Mesendoderm (in vitro differentiated cells): ENCODE measurements at regions not wholly inside any gene's neighbourhood (a gene's known extent, or its start where the extent isn't known, plus 50 kb on each side); places are given as distances from the start of the nearest gene placed in this dataset. TPM values are rescaled to one million over a fixed set of nuclear protein-coding genes. Genes with fewer than 3 reads are reported as not detected.
"Not testable (repeated sequence)": the region's sequence is repeated elsewhere in the genome, so short reads cannot be mapped to it uniquely, and the experiment has no call there.

Experiments
- DNase-seq: peaks from one replicate; pipeline ENCODE4 v3.0.0; 2013
- H2AK5ac ChIP-seq: 2 replicates; pipeline ENCODE4 v1.6.1; 2013; ENCODE audit warnings: low read length, inconsistent platforms
- H2BK120ac ChIP-seq: 2 replicates; pipeline ENCODE4 v1.6.1; 2013; ENCODE audit warnings: low read depth, mild to moderate bottlenecking, low read length, moderate library complexity, mixed read lengths
- H2BK15ac ChIP-seq: replicated peaks from 2 replicates; pipeline ENCODE4 v1.6.1; 2013; ENCODE audit warnings: low read depth, mild to moderate bottlenecking, moderate library complexity
- H2BK5ac ChIP-seq: 2 replicates; pipeline ENCODE4 v1.6.1; 2013; ENCODE audit warnings: low read length, inconsistent platforms
- H3K18ac ChIP-seq: 2 replicates; pipeline ENCODE4 v1.6.1; 2013; ENCODE audit warnings: mild to moderate bottlenecking, low read length, mixed read lengths
- H3K23ac ChIP-seq: one replicate; pipeline ENCODE4 v1.6.1; 2013; ENCODE audit warnings: low read length
- H3K27ac ChIP-seq: 2 replicates; pipeline ENCODE4 v1.5.1; 2013; ENCODE audit warnings: low read depth, mild to moderate bottlenecking, inconsistent platforms, low read length, moderate library complexity
- H3K27me3 ChIP-seq: 2 replicates; pipeline ENCODE4 v1.6.1; 2013; ENCODE audit warnings: low read length, control low read depth, mild to moderate bottlenecking, inconsistent platforms; ENCODE audit not compliant: insufficient read depth, poor library complexity
- H3K36me3 ChIP-seq: 2 replicates; pipeline ENCODE4 v1.6.1; 2013; ENCODE audit warnings: low read length, inconsistent platforms; ENCODE audit not compliant: control insufficient read depth, insufficient read depth
- H3K4ac ChIP-seq: one replicate; pipeline ENCODE4 v1.6.1; 2013; ENCODE audit warnings: low read depth, mild to moderate bottlenecking, low read length, moderate library complexity
- H3K4me1 ChIP-seq: 2 replicates; pipeline ENCODE4 v1.6.1; 2013; ENCODE audit warnings: low read depth, low read length, inconsistent platforms; ENCODE audit not compliant: control insufficient read depth
- H3K4me2 ChIP-seq: 2 replicates; pipeline ENCODE4 v1.6.1; 2013; ENCODE audit warnings: low read length
- H3K4me3 ChIP-seq: 2 replicates; pipeline ENCODE4 v1.5.1; 2013; ENCODE audit warnings: mild to moderate bottlenecking, low read length
- H3K56ac ChIP-seq: one replicate; pipeline ENCODE4 v1.6.1; 2013; ENCODE audit warnings: low read length
- H3K79me1 ChIP-seq: 2 replicates; pipeline ENCODE4 v1.6.1; 2013; ENCODE audit warnings: low read length, inconsistent platforms
- H3K79me2 ChIP-seq: 2 replicates; pipeline ENCODE4 v1.6.1; 2013; ENCODE audit warnings: mild to moderate bottlenecking, low read length; ENCODE audit not compliant: control insufficient read depth, insufficient read depth
- H3K9ac ChIP-seq: 2 replicates; pipeline ENCODE4 v1.6.1; 2013; ENCODE audit warnings: low read length, inconsistent platforms
- H4K5ac ChIP-seq: one replicate; pipeline ENCODE4 v1.6.1; 2013; ENCODE audit warnings: low read length
- H4K8ac ChIP-seq: one replicate; pipeline ENCODE4 v1.6.1; 2013; ENCODE audit warnings: low read depth, mild to moderate bottlenecking, control low read depth, low read length, moderate library complexity
- WGBS: extraction: QIAGEN DNeasy Blood & Tissue Kit; methylation state at CpG from one replicate; pipeline ENCODE4 v1.1.7; 2013; ENCODE audit warnings: low lambda C conversion rate, missing lambda C conversion rate; ENCODE audit not compliant: insufficient coverage; ENCODE audit errors: extremely low coverage; 5-methylcytosine and 5-hydroxymethylcytosine counted together
- small RNA-seq: library from polyadenylated mRNA; stranded (forward); fragments of <200 nt; extraction: miRNeasy Mini kit (QIAGEN cat#:217004); gene quantifications from one replicate; pipeline ENCODE3, GENCODE V24; 2013; ENCODE audit not compliant: insufficient read depth

DNA sequence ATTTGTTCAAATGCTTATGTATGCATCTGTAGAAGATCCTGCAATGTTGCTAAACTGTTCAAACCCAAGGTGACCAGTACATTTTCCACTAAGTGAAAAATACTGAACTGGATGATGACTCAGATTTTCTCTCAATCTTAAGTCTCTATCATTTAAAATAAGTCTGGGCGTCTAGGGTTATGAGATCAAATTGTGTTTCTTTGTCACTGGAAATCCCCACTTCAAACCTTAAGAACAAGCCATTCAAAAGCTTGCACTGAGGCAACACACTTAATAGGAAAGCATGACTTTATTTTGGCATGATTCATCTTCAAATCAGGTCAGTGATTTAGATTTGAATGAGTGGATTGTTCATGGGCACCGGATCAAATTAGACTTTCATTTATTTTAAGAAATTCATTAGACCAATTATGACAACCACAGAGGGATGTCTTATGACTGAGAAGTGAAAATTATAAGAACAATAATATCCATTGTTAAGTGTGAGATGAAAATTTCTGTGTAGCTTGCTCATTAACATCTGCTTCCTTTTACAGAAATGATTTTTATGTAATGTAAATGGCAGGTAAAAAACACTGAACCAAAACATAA is 203.6 kb downstream of the ANKRD30BL start:
- not testable (repeated sequence) for H2BK5ac ChIP-seq, H3K56ac ChIP-seq, H3K27me3 ChIP-seq, H3K9ac ChIP-seq, H4K8ac ChIP-seq, DNase-seq, H3K4me3 ChIP-seq, H3K36me3 ChIP-seq, H3K18ac ChIP-seq, H3K79me1 ChIP-seq, H3K23ac ChIP-seq, H4K5ac ChIP-seq, H3K4ac ChIP-seq, H3K4me1 ChIP-seq, H3K4me2 ChIP-seq, H2AK5ac ChIP-seq, H2BK120ac ChIP-seq, H2BK15ac ChIP-seq, H3K27ac ChIP-seq, H3K79me2 ChIP-seq
- WGBS, result no CpG with 5 or more reads among the region's 2 CpGs

DNA sequence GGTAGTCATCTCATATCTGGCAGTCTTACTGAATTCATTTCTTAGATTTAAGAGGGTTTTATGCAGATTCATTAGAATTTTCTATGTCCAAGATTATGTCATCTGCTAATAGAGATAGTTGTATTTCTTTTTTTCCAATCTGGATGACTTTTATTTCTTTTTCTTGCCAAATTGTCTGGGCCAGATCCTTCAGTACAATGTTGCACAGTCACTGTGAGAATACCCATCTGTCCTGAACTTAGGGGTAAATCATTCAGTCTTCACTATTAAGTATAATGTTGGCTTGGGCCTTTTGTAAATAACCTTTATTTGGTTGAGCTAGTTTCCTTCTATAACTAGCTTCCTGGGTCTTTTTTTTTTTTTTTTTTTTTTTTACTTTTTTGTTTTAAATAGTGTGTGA is 213.1 kb downstream of the ANKRD30BL start:
- not testable (repeated sequence) for H2BK5ac ChIP-seq, H3K56ac ChIP-seq, H2BK120ac ChIP-seq, H4K8ac ChIP-seq, H4K5ac ChIP-seq, H3K9ac ChIP-seq, H3K18ac ChIP-seq, H3K27me3 ChIP-seq, H3K27ac ChIP-seq, DNase-seq, H3K79me2 ChIP-seq, H3K4me1 ChIP-seq, H3K23ac ChIP-seq, H2BK15ac ChIP-seq, H3K79me1 ChIP-seq, H3K4me2 ChIP-seq, H3K4ac ChIP-seq, H2AK5ac ChIP-seq, H3K36me3 ChIP-seq, H3K4me3 ChIP-seq

DNA sequence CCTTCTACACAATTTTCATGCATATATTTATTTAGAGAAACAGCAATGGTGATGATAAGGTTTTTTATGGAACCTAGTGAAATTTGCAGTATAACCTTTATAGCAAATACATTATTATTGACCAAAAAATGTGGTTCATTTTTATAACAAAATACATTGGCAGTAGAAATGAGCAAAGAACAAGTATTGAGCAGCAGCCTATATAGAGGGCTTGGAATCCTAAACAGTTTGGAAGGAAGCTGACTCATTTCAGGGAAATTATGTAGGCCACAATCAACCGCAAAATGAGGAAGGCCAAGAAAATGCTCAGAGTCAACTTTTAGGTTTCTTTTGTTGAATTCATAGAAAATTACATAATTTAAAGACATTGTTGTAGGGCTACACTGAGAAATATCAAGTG is 238.5 kb downstream of the ANKRD30BL start:
- H3K27me3 ChIP-seq, H4K5ac ChIP-seq, DNase-seq, H3K79me2 ChIP-seq, H4K8ac ChIP-seq, H2BK120ac ChIP-seq, H3K36me3 ChIP-seq, H3K23ac ChIP-seq, H2BK15ac ChIP-seq, H3K4me1 ChIP-seq, H3K4me2 ChIP-seq, H3K56ac ChIP-seq, H2BK5ac ChIP-seq, H3K79me1 ChIP-seq, H2AK5ac ChIP-seq, H3K18ac ChIP-seq, H3K4ac ChIP-seq, H3K27ac ChIP-seq, H3K4me3 ChIP-seq, H3K9ac ChIP-seq: not testable (repeated sequence)
- no CpG with 5 or more reads among the region's 1 CpG for WGBS

DNA sequence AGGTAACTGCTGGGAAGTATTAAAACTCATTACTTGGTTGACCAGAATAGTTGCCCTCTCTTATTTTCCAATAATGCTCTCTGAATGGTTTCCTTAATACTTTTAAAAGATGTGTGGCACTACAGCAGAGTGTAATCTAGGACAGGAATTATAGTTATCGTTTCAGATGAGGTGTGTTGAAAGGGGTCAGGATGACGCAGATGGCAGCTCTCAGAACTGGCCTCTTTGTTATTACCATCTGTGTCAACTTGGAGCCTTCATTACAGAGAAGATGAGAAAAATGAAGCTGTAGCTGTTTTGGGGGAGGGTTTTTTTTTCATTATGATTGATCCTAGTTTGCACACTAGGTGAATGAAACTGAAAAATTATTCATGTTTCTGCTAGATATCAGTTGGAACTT is 238.9 kb downstream of the ANKRD30BL start:
- H3K18ac ChIP-seq, H3K4me2 ChIP-seq, H3K4ac ChIP-seq, H2BK5ac ChIP-seq, DNase-seq, H3K23ac ChIP-seq, H2BK120ac ChIP-seq, H3K4me1 ChIP-seq, H4K5ac ChIP-seq, H3K9ac ChIP-seq, H2AK5ac ChIP-seq, H2BK15ac ChIP-seq, H3K36me3 ChIP-seq, H3K56ac ChIP-seq, H3K4me3 ChIP-seq, H4K8ac ChIP-seq, H3K79me2 ChIP-seq, H3K27me3 ChIP-seq, H3K27ac ChIP-seq, H3K79me1 ChIP-seq: not testable (repeated sequence)
- WGBS, result no CpG with 5 or more reads among the region's 2 CpGs

Small RNA genes lying in the stretch of these regions (small RNA-seq; reads per million reads assigned to genes)
- gene AC093787.1, result not detected
